ENCODE measurements at regions not wholly inside any gene's neighbourhood (a gene's known extent, or its start where the extent isn't known, plus 50 kb on each side); places are given as distances from the start of the nearest gene placed in this dataset.
"Not testable (repeated sequence)": the region's sequence is repeated elsewhere in the genome, so short reads cannot be mapped to it uniquely, and the experiment has no call there.

GRCh38 chr16:16618963-16619465 is 240.1 kb downstream of the NPIPA7 start:
- DNase-seq (ENCODE audit: low read depth in 2 of 2) = not testable (repeated sequence)

- DNase-seq (ENCODE audit: low read depth in 2 of 2) = not testable (repeated sequence)
These were observed 245.4 kb downstream of the NPIPA7 start for GRCh38 chr16:16624367-16624766.

GRCh38 chr16:16625140-16625539 is 246.2 kb downstream of the NPIPA7 start:
- not testable (repeated sequence) for DNase-seq (ENCODE audit: low read depth in 2 of 2)

- DNase-seq (ENCODE audit: low read depth in 2 of 2) = not testable (repeated sequence)
These were observed 248.9 kb downstream of the NPIPA7 start for GRCh38 chr16:16627865-16628264.

GRCh38 chr16:16638231-16638630 is 259.3 kb downstream of the NPIPA7 start:
- DNase-seq (ENCODE audit: low read depth in 2 of 2) = not testable (repeated sequence)

- DNase-seq (ENCODE audit: low read depth in 2 of 2) = not testable (repeated sequence)
These were observed 259.8 kb downstream of the NPIPA7 start for GRCh38 chr16:16638714-16639113.

GRCh38 chr16:16643828-16644227 is 264.9 kb downstream of the NPIPA7 start:
- not testable (repeated sequence) for DNase-seq (ENCODE audit: low read depth in 2 of 2)

GRCh38 chr16:16648002-16648401 is 269.1 kb downstream of the NPIPA7 start:
- DNase-seq (ENCODE audit: low read depth in 2 of 2) = not testable (repeated sequence)

GRCh38 chr16:16672180-16672812 is 293.4 kb downstream of the NPIPA7 start:
- not testable (repeated sequence) for DNase-seq (ENCODE audit: low read depth in 2 of 2)

- not testable (repeated sequence) for DNase-seq (ENCODE audit: low read depth in 2 of 2)
These were observed 295.9 kb downstream of the NPIPA7 start for GRCh38 chr16:16674820-16675219.

- not testable (repeated sequence) for DNase-seq (ENCODE audit: low read depth in 2 of 2)
These were observed 342.9 kb downstream of the NPIPA7 start for GRCh38 chr16:16721849-16722248.

- DNase-seq (ENCODE audit: low read depth in 2 of 2) = not testable (repeated sequence)
These were observed 343.7 kb downstream of the NPIPA7 start for GRCh38 chr16:16722666-16723065.

GRCh38 chr16:16723819-16724519 is 345.0 kb downstream of the NPIPA7 start:
- not testable (repeated sequence) for DNase-seq (ENCODE audit: low read depth in 2 of 2)

- DNase-seq (ENCODE audit: low read depth in 2 of 2) = not testable (repeated sequence)
These were observed 348.1 kb downstream of the NPIPA7 start for GRCh38 chr16:16727048-16727447.

GRCh38 chr16:16742573-16742972 is 363.6 kb downstream of the NPIPA7 start:
- DNase-seq (ENCODE audit: low read depth in 2 of 2) = not testable (repeated sequence)

GRCh38 chr16:16754992-16755667 is 376.2 kb downstream of the NPIPA7 start:
- not testable (repeated sequence) for DNase-seq (ENCODE audit: low read depth in 2 of 2)

- no peak for DNase-seq (ENCODE audit: low read depth in 2 of 2)
These were observed 384.5 kb downstream of the NPIPA7 start for GRCh38 chr16:16763449-16763848.

GRCh38 chr16:16770717-16771116 is 391.8 kb downstream of the NPIPA7 start:
- DNase-seq (ENCODE audit: low read depth in 2 of 2) = not testable (repeated sequence)

- DNase-seq (ENCODE audit: low read depth in 2 of 2) = no peak
These were observed 395.4 kb downstream of the NPIPA7 start for GRCh38 chr16:16774389-16774788.

- no peak for DNase-seq (ENCODE audit: low read depth in 2 of 2)
These were observed 399.4 kb downstream of the NPIPA7 start for GRCh38 chr16:16778332-16778731.

GRCh38 chr16:16780588-16780987 is 401.6 kb downstream of the NPIPA7 start:
- no peak for DNase-seq (ENCODE audit: low read depth in 2 of 2)

GRCh38 chr16:16782153-16782552 is 403.2 kb downstream of the NPIPA7 start:
- DNase-seq (ENCODE audit: low read depth in 2 of 2) = no peak
